GM19468 (cell line): ENCODE measurements at regions not wholly inside any gene's neighbourhood (a gene's known extent, or its start where the extent isn't known, plus 50 kb on each side); places are given as distances from the start of the nearest gene placed in this dataset.

Experiments
- ATAC-seq: cut with Tn5 transposase; IDR thresholded peaks from one replicate; pipeline ENCODE4 v1.9.1; 2021; ENCODE audit warnings: mild to moderate bottlenecking, moderate library complexity, moderate number of reproducible peaks; ENCODE audit not compliant: unreplicated experiment; ENCODE audit errors: extremely low read depth

DNA sequence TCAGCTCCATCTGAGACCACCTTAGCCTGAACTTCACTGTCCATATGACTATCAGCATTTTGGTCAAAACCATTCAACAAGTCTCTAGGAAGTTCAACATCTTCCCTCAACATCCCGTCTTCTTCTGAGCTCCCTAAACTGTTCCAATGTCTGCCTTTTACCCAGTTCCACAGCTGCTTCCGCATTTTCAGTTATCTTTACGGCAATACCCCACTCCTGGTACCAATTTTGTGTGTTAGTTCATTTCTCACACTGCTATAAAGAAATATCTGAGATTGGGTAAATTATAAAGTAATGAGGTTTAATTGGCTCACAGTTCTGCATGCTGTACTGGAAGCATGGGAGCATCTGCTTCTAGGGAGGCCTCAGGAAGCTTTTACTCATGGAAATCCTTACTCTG is 771.2 kb downstream of the SLITRK6 start:
- ATAC-seq, result no peak

DNA sequence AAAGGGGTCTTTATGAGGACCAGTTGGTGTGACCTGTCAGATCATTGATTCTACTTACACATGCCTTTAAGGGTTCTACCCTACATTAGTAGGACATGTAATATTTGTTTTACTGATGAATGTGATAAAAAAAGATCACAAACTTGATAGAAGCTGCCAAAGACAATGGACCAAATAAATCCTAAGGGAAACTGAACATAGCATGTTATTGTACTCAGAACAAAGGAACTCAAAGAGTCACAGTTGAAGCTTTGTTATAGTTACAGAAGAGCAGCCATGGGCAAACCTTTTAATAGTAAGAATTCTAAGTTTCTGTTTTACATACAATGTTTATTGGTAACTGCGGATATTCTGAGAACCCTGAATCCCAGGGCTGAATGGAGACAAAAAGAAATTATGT is 780.1 kb downstream of the SLITRK6 start:
- ATAC-seq, result no peak

DNA sequence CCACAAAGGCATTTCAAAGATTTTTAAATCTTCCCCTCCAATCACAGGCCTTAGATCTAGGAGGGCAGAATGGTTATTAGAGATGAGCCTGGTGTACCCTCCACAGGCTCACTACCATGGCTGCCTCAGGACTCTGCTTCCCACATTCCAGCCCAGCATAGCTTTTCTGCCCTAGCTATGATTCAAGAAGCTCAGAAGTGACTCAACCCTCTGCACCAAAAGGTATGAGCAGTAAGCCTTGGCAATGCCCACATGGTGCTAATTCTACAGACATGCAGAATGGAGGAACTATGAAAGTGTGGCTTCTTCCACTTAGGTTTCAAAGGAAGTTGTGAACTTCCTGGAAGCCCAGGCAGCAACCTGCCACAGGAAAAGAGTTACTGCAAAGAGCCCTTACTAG is 786.2 kb downstream of the SLITRK6 start:
- no peak for ATAC-seq

DNA sequence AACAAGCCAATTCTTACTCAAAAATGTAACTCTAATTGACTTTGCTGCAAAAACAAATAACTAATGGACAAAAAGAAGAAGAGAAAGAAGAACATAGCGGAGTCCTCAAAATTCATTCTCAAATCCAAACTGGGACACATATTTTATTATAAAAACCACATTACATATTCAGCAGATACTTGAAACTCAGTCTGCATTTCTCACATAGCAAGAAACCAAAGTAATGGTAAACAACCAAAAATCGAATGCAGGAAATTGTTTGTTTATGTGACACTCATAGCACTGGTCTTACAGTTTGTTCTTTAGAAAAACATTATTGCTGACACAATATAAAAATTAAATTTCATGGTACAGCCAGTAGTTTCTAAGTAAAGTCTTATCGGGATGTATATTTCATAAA is 789.8 kb downstream of the SLITRK6 start:
- ATAC-seq, result no peak

DNA sequence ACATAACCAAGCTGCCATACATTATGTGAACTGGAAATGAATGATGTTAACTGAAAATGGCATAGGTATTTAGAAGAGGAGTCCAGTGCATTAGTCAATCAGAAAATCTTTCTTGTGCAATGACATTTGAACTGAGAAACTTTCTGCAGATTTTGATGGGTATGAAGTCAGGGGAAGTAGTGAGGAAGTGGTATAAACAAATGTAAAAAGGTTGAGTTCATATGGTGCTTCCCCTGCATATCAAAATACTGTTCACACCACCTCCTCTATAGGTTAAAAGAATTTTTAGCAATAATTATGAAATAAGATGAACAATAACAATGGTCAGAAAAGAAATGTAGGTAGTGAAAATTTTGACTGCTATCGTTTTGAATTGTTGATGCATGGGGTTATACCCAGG is 800.0 kb downstream of the SLITRK6 start:
- ATAC-seq, result no peak

DNA sequence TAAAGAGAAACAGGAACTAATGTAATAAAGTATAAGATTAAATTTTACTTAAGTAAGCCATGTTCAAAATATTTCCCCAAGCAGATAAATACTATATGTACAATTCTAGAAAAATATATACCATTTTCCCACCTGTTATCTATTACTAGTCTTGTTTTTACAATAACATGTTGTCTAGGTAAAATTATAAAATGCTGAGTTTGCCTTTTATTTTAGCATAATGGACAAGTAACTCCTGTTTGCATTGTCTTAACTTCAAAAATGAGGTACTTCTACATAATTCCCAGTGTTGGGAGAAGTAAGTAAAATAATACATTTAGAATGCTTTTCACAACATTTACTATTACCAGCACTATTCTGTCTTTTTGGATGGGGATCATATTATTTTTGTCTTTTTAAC is 800.5 kb downstream of the SLITRK6 start:
- no peak for ATAC-seq

DNA sequence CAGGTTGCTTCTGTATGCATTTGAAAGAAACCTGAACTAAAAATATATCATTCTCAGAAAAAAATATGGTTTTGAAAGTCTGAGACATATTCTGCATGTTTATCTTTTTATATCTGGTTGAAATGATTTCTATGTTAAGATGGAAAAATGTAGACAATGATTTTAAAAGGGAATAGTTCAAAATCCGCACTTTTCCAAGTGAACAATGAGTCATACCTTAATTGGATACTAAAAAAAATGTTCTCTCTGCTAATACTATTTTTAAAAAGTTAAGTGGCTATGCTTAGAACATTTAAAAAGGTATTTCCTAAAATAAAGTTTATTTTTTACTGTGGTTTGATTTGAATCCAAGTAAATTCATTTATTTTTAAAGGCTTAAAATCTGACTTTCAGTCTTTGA is 801.4 kb downstream of the SLITRK6 start:
- ATAC-seq, result no peak

DNA sequence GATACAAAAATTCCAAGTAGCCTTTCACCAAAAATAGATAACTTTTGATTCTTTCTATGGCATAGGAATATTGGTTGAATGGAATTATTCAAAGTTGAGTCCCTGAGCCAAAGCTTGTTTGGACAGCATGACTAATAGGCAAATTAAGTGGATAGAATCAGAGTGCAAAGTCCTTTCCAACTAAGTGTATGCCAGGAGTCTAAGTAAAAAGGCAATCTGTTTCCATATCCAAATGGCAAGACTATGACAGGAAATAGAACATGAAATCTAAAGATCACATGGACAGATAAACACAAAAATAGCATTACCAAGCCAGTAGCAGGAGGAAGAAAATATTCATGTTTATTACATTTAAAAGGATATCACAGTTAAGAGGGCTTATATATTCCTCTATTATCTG is 804.6 kb downstream of the SLITRK6 start:
- ATAC-seq, result no peak

DNA sequence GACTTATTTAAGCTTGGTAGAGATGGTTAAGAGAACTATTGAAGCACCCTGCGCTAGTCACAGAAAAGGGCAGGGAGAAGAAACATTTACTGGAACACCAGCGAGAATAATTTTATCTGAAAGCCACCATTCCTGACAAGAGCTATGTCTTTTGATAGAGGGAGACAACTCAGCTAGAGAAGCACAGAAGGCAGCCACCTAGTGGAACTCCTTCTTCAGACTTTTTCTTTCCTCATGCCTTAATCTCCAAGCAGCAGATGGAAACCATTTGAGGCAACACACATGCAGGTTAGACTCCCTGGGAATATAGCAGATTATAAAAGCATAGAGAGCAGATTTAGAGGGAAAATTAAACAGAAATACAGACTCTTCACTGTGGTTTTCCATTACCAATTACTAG is 813.4 kb downstream of the SLITRK6 start:
- ATAC-seq, result no peak

DNA sequence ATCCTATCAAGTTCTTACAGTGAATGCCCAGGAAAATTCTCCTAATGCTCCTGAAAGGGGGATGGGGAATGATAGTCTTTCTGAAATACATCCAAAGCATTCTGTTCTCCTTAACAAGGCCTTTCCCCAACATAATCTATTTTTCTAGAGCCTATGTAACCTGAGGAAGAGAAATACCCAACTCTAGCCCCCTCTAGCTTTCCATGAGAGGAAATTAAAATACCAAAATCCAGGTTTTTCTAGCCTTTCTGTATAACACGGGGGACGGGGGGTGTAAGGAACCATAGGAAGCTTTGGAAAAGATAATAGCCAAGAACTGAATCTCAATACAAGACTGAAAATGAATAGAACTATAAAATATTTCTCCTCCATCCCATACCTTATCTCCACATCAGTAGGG is 815.9 kb downstream of the SLITRK6 start:
- no peak for ATAC-seq

DNA sequence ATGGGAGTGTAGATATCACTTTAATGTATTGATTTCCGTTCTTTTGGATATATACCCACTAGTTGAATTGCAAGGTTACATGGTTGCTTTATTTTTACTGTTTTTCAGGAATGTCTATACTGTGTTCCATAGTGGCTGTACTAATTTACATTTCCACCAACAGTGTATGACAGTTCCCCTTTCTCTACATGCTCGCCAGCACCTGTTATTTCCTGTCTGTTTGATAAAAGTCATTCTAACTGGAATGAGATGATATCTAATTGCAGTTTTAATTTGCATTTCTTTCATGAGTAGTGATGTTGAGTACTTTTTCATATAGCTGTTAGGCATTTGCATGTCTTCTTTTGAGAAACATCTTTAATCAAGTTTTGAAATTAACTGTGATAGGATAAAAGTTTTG is 818.6 kb downstream of the SLITRK6 start:
- no peak for ATAC-seq

DNA sequence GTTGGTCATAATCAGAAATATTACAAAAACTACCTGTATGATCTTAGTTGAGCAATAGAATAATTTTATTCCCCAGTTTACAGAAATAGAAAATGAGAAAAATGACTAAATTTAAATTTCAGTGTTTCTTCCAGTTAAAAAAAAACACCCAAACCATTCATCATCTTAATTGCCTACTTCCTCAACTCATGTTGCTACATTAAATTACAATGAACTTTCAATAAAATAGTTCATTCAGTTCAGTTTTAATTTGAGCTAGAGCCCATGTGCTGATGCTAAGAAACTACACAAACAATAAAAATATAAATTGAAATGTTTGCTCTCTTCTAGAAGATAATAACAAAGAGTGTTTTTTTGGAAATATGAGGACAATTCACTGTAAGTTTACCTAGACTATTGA is 820.4 kb downstream of the SLITRK6 start:
- ATAC-seq, result no peak

DNA sequence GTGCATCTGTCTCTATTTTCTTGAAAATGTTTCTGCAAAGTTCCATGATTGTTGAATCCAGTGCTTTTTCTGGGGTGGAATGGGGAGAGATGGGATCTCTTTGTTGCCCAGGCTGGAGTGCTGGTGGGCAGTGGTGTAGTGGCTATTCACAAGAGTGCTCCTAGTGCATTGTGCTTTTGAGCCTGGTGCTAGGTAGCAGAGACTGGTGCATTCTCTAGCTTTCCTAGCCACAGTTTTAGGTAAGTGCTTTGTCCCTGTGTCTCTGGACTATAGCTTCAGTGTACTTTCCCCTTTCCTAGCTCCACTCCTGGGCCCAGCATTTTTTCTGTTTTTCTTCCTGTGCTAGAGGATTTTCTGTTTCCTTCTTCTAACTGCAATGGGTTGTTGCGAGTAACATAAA is 825.6 kb downstream of the SLITRK6 start:
- no peak for ATAC-seq

DNA sequence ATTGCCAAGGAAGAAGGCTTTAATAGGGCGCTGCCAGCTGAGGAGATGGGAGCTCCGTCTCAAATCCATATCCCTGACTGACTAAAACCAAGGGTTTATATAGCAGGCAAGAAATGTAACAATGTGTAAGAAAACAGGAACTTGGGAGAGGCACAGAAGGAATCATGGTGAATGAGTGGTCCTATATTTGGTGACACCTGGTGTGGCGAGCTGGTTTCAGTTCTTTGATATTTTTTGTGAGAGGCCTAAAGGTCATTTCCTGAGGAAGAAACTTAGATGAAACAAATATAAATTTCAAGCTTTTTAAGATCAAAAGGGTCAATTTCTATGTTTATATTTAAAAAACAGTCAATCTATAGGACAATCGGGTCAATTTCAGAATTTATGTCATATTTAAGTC is 826.3 kb downstream of the SLITRK6 start:
- ATAC-seq, result no peak

DNA sequence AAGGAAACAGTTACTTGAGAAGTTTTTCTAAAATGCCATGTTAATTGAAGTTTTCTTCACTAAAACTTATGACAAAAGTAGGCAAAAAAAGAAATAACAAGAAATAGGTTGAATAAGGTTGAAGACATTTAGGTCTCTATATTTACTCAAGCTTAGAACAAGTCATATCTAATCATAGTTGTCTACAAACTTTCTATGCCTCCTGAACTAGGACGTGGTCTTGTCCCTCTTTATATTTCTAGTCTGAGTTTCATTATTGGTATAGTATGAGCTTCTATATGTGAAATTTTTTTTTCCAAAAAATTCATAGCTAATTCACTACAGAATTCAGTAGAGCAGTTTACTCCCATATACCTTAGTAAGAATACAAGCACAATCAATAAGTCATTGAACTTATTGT is 836.4 kb downstream of the SLITRK6 start:
- no peak for ATAC-seq

DNA sequence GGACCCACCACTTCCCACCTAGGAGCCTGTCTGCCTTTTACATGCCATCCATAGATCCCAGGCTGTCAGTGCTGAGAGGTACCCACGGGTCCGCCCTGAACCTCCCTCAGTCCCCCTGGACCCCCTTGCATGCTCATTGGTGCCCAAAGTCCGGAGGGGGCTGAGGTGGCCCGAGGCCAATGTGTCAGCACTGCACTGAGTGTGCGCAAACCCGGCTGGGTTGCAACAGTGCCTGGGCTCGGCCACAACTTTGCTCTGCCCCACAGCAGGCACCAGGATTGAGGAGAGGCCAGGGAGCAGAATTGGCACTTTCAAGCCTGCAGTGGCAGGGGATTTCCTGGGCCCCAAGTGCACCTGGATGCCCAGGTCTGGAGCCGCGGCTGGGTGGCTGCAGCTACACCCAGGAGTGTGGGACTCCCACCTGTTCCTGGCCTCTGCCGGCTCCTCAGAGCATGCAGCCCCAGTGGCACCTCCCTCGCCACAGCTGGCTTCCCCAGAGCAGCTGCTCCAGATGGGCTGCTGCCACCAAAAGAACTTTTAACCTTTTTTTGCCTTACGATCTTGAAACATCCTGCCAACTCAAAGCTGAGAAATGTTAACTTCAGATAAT is 837.0 kb downstream of the SLITRK6 start:
- no peak for ATAC-seq

DNA sequence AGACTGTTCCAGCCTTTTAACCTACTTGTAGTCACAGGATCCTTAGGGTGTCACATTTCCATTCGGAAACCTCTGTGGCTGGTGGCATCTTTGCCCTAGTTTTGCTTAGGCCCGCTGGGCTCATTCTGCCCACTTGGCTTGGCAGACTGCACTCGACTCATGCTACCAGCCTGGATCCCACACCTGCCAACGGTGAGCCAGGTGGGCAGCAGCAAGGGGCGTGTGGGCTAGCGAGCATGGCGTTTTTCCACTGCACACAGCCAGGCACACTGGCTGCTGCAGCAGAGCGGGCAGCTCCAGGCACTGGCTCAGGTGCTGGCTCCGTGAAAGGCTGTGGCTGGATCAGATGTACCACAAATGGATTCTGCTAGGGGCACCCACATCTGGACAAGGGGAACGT is 838.2 kb downstream of the SLITRK6 start:
- ATAC-seq, result no peak

DNA sequence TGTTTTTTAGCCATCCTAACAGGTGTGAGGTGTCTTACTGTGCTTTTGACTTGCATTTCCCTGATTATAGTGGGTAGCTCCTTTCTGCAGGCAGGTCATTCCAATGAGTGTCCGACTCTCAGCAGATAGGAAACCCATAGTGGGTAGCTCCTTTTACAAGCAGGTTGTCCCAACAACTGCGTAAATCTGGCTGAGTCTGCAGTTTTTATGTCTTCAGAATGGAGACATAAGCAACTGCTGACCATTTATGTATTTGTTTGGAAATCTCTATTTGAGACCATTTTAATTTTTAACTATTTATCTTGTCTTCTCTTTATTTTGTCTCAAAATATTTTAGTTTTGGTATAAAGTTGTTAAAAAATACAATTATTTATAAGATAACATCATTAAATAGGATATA is 839.4 kb downstream of the SLITRK6 start:
- ATAC-seq, result no peak

DNA sequence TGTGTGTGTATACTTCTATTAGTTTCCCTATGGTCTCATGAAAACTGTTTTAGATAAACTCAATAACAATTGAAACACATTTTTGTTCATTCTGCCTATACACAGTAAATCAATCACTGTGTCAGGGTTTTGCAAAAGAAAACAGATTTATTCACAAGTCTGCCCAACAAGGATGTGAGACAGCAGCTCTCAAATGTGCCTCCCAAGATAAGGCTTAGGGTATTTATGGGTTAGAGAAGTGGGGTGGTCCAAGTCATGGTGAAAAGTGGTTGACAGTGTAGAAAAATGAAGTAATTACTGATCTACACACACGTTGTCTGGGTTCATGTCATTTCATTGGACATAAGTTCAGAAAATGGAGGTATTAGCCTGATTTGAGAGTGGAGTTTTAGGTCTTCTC is 844.6 kb downstream of the SLITRK6 start:
- no peak for ATAC-seq

DNA sequence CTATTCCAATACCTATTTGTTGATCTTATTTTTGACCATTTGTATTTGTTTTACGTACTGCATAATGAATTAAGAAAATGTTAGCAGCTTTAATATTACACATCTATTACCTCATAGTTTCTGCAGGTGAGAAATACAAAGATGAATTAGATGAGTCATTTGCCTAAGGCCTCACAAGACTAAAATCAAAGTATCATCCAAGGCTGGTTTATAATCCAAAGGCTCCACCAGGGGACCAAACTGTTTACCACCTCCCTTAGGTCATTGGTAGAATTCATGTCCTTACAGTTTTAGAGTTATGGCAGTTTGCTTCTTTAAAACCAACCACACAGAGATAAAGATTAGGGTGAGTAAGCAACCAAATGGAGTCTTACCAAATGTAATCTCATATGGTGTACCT is 848.1 kb downstream of the SLITRK6 start:
- no peak for ATAC-seq

DNA sequence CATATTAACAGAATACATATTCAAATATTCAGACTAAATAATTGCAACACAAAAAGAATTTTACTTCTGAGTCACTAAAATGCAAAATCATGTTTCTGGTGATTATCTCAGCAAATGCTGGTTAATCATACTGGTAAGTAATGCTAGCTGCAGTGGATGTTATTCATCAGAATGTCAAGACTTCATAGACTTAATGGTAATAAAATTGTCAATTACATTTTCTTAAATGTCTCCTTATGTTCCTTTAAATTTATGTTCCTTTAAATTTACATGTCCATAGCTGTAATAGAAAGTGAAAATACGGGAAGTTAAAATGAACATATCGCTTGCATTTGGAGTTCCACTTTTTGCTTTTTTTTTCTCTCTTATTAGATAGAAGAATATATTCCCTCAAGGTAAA is 853.0 kb downstream of the SLITRK6 start:
- ATAC-seq, result no peak

DNA sequence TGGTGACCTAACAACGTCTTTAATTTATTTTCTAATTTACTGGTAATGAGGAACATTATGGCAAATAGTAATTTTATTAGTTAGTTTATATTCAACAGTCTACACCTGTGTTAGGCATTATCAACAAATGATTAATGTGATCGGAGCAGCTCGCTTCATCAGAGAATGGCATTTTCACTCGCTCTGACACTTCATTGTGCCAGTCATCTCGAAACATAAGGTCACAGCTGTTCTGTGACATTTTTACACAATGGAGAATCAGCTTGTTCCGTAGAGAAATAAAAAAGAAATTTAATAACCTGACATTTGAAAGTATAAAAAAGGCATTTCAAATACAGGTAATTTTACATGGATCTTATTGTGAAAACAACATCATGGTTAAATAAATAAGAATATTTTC is 858.4 kb downstream of the SLITRK6 start:
- ATAC-seq, result no peak

DNA sequence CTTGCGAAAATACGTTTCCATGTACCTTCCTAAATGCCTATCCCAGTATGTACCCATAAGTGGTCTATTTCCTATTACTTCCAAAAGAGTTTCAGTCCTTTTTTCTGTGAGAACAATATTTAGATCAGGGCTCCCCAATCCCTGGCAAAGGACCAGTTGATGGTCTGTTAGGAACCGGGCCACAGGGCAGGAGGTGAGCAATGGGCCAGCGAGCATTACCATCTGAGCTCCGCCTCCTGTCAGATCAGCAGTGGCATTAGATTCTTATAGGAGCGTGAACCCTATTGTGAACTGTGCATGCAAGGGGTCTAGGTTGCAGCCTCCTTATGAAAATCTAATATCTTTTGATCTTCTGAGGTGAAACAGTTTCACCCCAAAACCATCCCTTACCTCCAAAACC is 859.1 kb downstream of the SLITRK6 start:
- ATAC-seq, result no peak
